Body of pancreas (tissue), 4 donors: ENCODE measurements at regions not wholly inside any gene's neighbourhood (a gene's known extent, or its start where the extent isn't known, plus 50 kb on each side); places are given as distances from the start of the nearest gene placed in this dataset.

ENCODE experiments used
- ATAC-seq: fragments of 150-250 bp; one replicate; pipeline ENCODE4 v1.9.1; 2016
- DNase-seq, 4 donors: peaks; one replicate each; pipeline ENCODE4 v3.0.0-alpha.2; 2019
- H3K27ac ChIP-seq, 4 donors: fragments of 200-600 bp; sonication (generic); 1 replicate in 3 of 4; 2 replicates in 1 of 4; pipeline versions ENCODE4 v1.5.1 to v1.6.1; 2016 to 2019; ENCODE audit warnings: mild to moderate bottlenecking in 1 of 4, mixed read lengths in 1 of 4, moderate library complexity in 1 of 4
- H3K27me3 ChIP-seq, 2 donors: fragments of 200-600 bp; sonication (generic); one replicate each; pipeline ENCODE4 v1.6.0; 2016; ENCODE audit warnings: mild to moderate bottlenecking in 1 of 2
- H3K36me3 ChIP-seq, 2 donors: fragments of 200-600 bp; sonication (generic); replicated peaks in 1 of 2; 2 replicates each; pipeline ENCODE4 v1.5.1; 2016; ENCODE audit warnings: low read depth in 2 of 2; ENCODE audit not compliant: insufficient read depth in 1 of 2
- H3K4me1 ChIP-seq: fragments of 200-600 bp; sonication (generic); one replicate; pipeline ENCODE4 v1.6.0; 2016
- H3K4me3 ChIP-seq, 2 donors: fragments of 200-600 bp; sonication (generic); 1 replicate in 1 of 2; 2 replicates in 1 of 2; pipeline ENCODE4 v1.5.1; 2016 to 2019
- H3K9me3 ChIP-seq, 3 donors: fragments of 200-600 bp; sonication (generic); 1 replicate in 2 of 3; 2 replicates in 1 of 3; pipeline ENCODE4 v1.5.1; 2016
- CTCF ChIP-seq, 7 experiments: fragments of 450-650 bp in 4 of 7; fragments of 200-600 bp in 3 of 7; sonication (generic) in 3 of 7; IDR thresholded peaks; one replicate each; pipeline ENCODE4 v1.5.1; 2016 to 2019; ENCODE audit warnings: antibody characterized with exemption in 7 of 7
- POLR2A ChIP-seq, 3 donors: fragments of 450-650 bp; IDR thresholded peaks; one replicate each; pipeline ENCODE4 v1.6.1; 2016; ENCODE audit warnings: antibody characterized with exemption in 3 of 3, mild to moderate bottlenecking in 2 of 3
- WGBS, 2 donors: methylation state at CpG; one replicate each; pipeline ENCODE4 v1.1.5; 2017; 5-methylcytosine and 5-hydroxymethylcytosine counted together
- intact Hi-C: fragments of 100-400 bp; cut with DNase I; formaldehyde crosslinking; loops from one replicate; pipeline ENCODE4 v1.15.1; 2023

- Histone ChIP-seq H3K4me3 (no peak overlapping the region), H3K4me1 (no peaks in the 10 kb centered on the region), H3K36me3 (no peaks in the 10 kb centered on the region), H3K27ac (no peak overlapping the region), H3K9me3 (no peaks in the 10 kb centered on the region), H3K27me3 (no peaks in the 10 kb centered on the region)
- 77 to 83% methylated on average over 2 of the region's 2 CpGs for WGBS, 2 donors
- ATAC-seq (no peak), DNase-seq (no peak)
- TF ChIP-seq CTCF (IDR thresholded peaks at IDR 0.05) (no peak), POLR2A (IDR thresholded peaks at IDR 0.05) (no peak)
- intact Hi-C loops, result loop anchor here (10.0 kb wide), 1 partner anchor 183 kb away; no protein-coding TSS in a partner anchor
Measured at GRCh38 chr5:136427426-136427825, 62.1 kb upstream of the TRPC7 start.

- no peak for ATAC-seq
- H3K27me3 ChIP-seq, result no peaks in the 10 kb centered on the region
- H3K4me3 ChIP-seq, result no peak overlapping the region
- H3K4me1 ChIP-seq, result no peaks in the 10 kb centered on the region
- WGBS, 2 donors, result 32 to 36% methylated on average over 3 of the region's 3 CpGs
- H3K36me3 ChIP-seq, result no peaks in the 10 kb centered on the region
- intact Hi-C loops, result loop anchor here (10.0 kb wide), 1 partner anchor 181 kb away; no protein-coding TSS in a partner anchor
- H3K27ac ChIP-seq, result no peak overlapping the region
- H3K9me3 ChIP-seq, result no peaks in the 10 kb centered on the region
- no peak for DNase-seq
- TF ChIP-seq POLR2A (IDR thresholded peaks at IDR 0.05) (no peak), CTCF (IDR thresholded peaks at IDR 0.05) (no peak)
Measured at GRCh38 chr5:136425921-136426320, 60.6 kb upstream of the TRPC7 start.

GRCh38 chr5:136424835-136425584 lies 59.7 kb upstream of the TRPC7 start:
- 23% methylated on average over 9 to 11 of the region's 11 CpGs for WGBS, 2 donors
- intact Hi-C loops, result loop anchor here (10.0 kb wide), 1 partner anchor 180 kb away; no protein-coding TSS in a partner anchor
- Histone ChIP-seq H3K27ac (no peak overlapping the region), H3K36me3 (no peaks in the 10 kb centered on the region), H3K27me3 (no peaks in the 10 kb centered on the region), H3K4me3 (no peak overlapping the region), H3K4me1 (no peaks in the 10 kb centered on the region), H3K9me3 (no peaks in the 10 kb centered on the region)
- ATAC-seq (peak; percentile 59), DNase-seq (peak; percentile 71 to 85 (median 76))
- peak; percentile 43 to 75 (median 62) for TF ChIP-seq CTCF (IDR thresholded peaks at IDR 0.05)
- no peak for TF ChIP-seq POLR2A (IDR thresholded peaks at IDR 0.05)

- no peak overlapping the region for H3K4me3 ChIP-seq
- 57 to 77% methylated on average over 2 of the region's 2 CpGs for WGBS, 2 donors
- H3K9me3 ChIP-seq, result no peaks in the 10 kb centered on the region
- no peak for TF ChIP-seq POLR2A (IDR thresholded peaks at IDR 0.05)
- TF ChIP-seq CTCF (IDR thresholded peaks at IDR 0.05), result no peak
- ATAC-seq (no peak), DNase-seq (no peak)
- H3K4me1 ChIP-seq, result no peaks in the 10 kb centered on the region
- no peaks in the 10 kb centered on the region for H3K27me3 ChIP-seq
- intact Hi-C loops, result loop anchor here (10.0 kb wide), 1 partner anchor 179 kb away; no protein-coding TSS in a partner anchor
- no peaks in the 10 kb centered on the region for H3K36me3 ChIP-seq
- no peak overlapping the region for H3K27ac ChIP-seq
Measured at GRCh38 chr5:136423944-136424606, 58.7 kb upstream of the TRPC7 start.
